ENCODE measurements at regions not wholly inside any gene's neighbourhood (a gene's known extent, or its start where the extent isn't known, plus 50 kb on each side); places are given as distances from the start of the nearest gene placed in this dataset.

- TF ChIP-seq CTCF (IDR thresholded peaks at IDR 0.05) (no peak), POLR2AphosphoS5 (IDR thresholded peaks at IDR 0.05; ENCODE audit: low read depth, low read length) (no peak)
These were observed 470.6 kb upstream of the ZWINT start for GRCh38 chr10:56831681-56832080.

All from Panc1 (cell line).